K562 (cell line): ENCODE measurements at regions not wholly inside any gene's neighbourhood (a gene's known extent, or its start where the extent isn't known, plus 50 kb on each side); places are given as distances from the start of the nearest gene placed in this dataset.

Experiments
- ATAC-seq: fragments of 200-7000 bp; cut with Tn5 transposase; 3 replicates; pipeline ENCODE4 v1.9.1; 2020; ENCODE audit warnings: moderate library complexity
- BruUV-seq: library from RNA; stranded (reverse); fragments of 400-500 nt; replicated peaks from 2 replicates; lab custom pipeline; 2021; lab: Mats Ljungman, UMichigan
- CTCF ChIA-PET: fragments of 300-600 bp; formaldehyde crosslinking; extraction: SDS; loops from one replicate; lab custom pipeline; 2021; ENCODE audit warnings: low intra/inter-chr PET ratio; lab: Yijun Ruan, JAX
- POLR2A ChIA-PET: fragments of 300-600, 350-650 bp; sonication (Branson Sonifier 250); formaldehyde crosslinking; extraction: SDS; loops from one replicate; lab custom pipeline; 2021; ENCODE audit warnings: antibody characterized with exemption, inconsistent platforms; lab: Yijun Ruan, JAX
- DNase-seq, 4 experiments: peaks; one replicate each; pipeline versions ENCODE4 v3.0.0 to v3.0.0-alpha.2; 2011 to 2018; ENCODE audit warnings: low spot score in 3 of 4, mixed read lengths in 3 of 4; ENCODE audit errors: extremely low read depth in 1 of 4
- FAIRE-seq: peaks from 2 replicates; lab custom pipeline; 2011; peaks lifted over from hg19 to GRCh38; lab: Jason Lieb, UNC
- H2AFZ ChIP-seq: 2 replicates; pipeline ENCODE4 v1.6.0; 2011; ENCODE audit warnings: low read depth, low read length, control low read depth, inconsistent platforms
- H3K27ac ChIP-seq: fragments of 200-600 bp; 3 replicates; pipeline ENCODE4 v1.8.0; 2011; ENCODE audit warnings: low read depth, mild to moderate bottlenecking, control low read depth, inconsistent platforms, low read length, moderate library complexity, mixed read lengths; ENCODE audit errors: extremely low read depth
- H3K27me3 ChIP-seq, 2 experiments: fragments of 300-600 bp in 1 of 2; 2 replicates in 1 of 2; 3 replicates in 1 of 2; pipeline versions ENCODE4 v1.6.0 to v1.8.0; 2011; ENCODE audit warnings: inconsistent platforms in 2 of 2, low read length in 2 of 2, mild to moderate bottlenecking in 1 of 2, mixed read lengths in 1 of 2, moderate library complexity in 1 of 2; ENCODE audit not compliant: control insufficient read depth in 2 of 2, insufficient read depth in 2 of 2
- H3K36me3 ChIP-seq: fragments of 300-600 bp; 3 replicates; pipeline ENCODE4 v1.8.0; 2011; ENCODE audit warnings: mild to moderate bottlenecking, low read length, inconsistent platforms; ENCODE audit not compliant: control insufficient read depth, insufficient read depth
- H3K4me1 ChIP-seq, 2 experiments: fragments of 200-600 bp in 1 of 2; replicated peaks in 1 of 2; 2 replicates in 1 of 2; 3 replicates in 1 of 2; pipeline versions ENCODE4 v1.5.1 to v1.8.0; 2011; ENCODE audit warnings: inconsistent platforms in 2 of 2, low read length in 2 of 2, mild to moderate bottlenecking in 1 of 2, mixed read lengths in 1 of 2, moderate library complexity in 1 of 2; ENCODE audit not compliant: control insufficient read depth in 2 of 2, insufficient read depth in 2 of 2
- H3K4me2 ChIP-seq: 2 replicates; pipeline ENCODE4 v1.6.1; 2011; ENCODE audit warnings: low read length, control low read depth, inconsistent platforms, mixed read lengths; ENCODE audit not compliant: insufficient read depth
- H3K4me3 ChIP-seq: fragments of 200-600 bp; sonication (generic), shearing (Covaris generic); 2 replicates; pipeline ENCODE4 v1.5.1; 2016; ENCODE audit warnings: control low read depth, inconsistent platforms
- H3K79me2 ChIP-seq: fragments of 200-600 bp; 3 replicates; pipeline ENCODE4 v1.8.0; 2011; ENCODE audit warnings: low read length, inconsistent platforms; ENCODE audit not compliant: control insufficient read depth, insufficient read depth
- H3K9ac ChIP-seq, 2 experiments: 2 replicates each; pipeline versions ENCODE4 v1.6.0 to v1.6.1; 2011; ENCODE audit warnings: low read depth in 2 of 2, low read length in 2 of 2, control low read depth in 1 of 2, inconsistent platforms in 1 of 2, mild to moderate bottlenecking in 1 of 2, mixed read lengths in 1 of 2; ENCODE audit not compliant: insufficient read depth in 1 of 2
- H3K9me1 ChIP-seq: one replicate; pipeline ENCODE4 v1.6.0; 2011; ENCODE audit warnings: inconsistent platforms, mild to moderate bottlenecking, low read length, moderate library complexity; ENCODE audit not compliant: control insufficient read depth, insufficient read depth
- H3K9me3 ChIP-seq: replicated peaks from 2 replicates; pipeline ENCODE4 v1.5.1; 2011; ENCODE audit warnings: low read depth, low read length, inconsistent platforms; ENCODE audit not compliant: control insufficient read depth, insufficient read depth
- H4K20me1 ChIP-seq: replicated peaks from 2 replicates; pipeline ENCODE4 v1.6.1; 2011; ENCODE audit warnings: low read length, inconsistent platforms, mixed read lengths; ENCODE audit not compliant: control insufficient read depth, insufficient read depth
- BACH1 ChIP-seq: fragments of 200-800 bp; sonication (Bioruptor generic); IDR thresholded peaks from 2 replicates; pipeline ENCODE4 v1.6.1; 2016; ENCODE audit warnings: missing genetic modification characterization, missing compliant biosample characterization
- ELF4 ChIP-seq: fragments of 450-650 bp; formaldehyde crosslinking; IDR thresholded peaks from 2 replicates; pipeline ENCODE4 v1.4.0; 2022; ENCODE audit warnings: missing genetic modification characterization
- MTA2 ChIP-seq: fragments of 450-650 bp; IDR thresholded peaks from 2 replicates; pipeline ENCODE4 v1.6.1; 2016; ENCODE audit warnings: low read depth
- MTF1 ChIP-seq: fragments of 250-450 bp; sonication (Bioruptor Pico); IDR thresholded peaks from 2 replicates; pipeline ENCODE4 v1.9.0; 2021; ENCODE audit warnings: moderate library complexity, mild to moderate bottlenecking, inconsistent platforms, borderline replicate concordance
- PHF21A ChIP-seq: fragments of 450-650 bp; IDR thresholded peaks from 2 replicates; pipeline ENCODE4 v1.6.1; 2017; ENCODE audit warnings: low read depth, borderline replicate concordance
- POLR3G ChIP-seq: IDR thresholded peaks from 2 replicates; pipeline ENCODE4 v1.6.1; 2011; ENCODE audit not compliant: insufficient read length, insufficient replicate concordance; ENCODE audit errors: extremely low read depth
- RAD51 ChIP-seq: fragments of 450-650 bp; IDR thresholded peaks from 2 replicates; pipeline ENCODE4 v1.7.1; 2016; ENCODE audit warnings: low read depth, mild to moderate bottlenecking, borderline replicate concordance
- RCOR1 ChIP-seq, 2 experiments: IDR thresholded peaks; 2 replicates each; pipeline ENCODE4 v1.6.1; 2012; ENCODE audit warnings: low read depth in 2 of 2, low read length in 2 of 2, borderline replicate concordance in 1 of 2, improper control_type of control experiment in 1 of 2
- SMARCA4 ChIP-seq: fragments of 450-650 bp; IDR thresholded peaks from 2 replicates; pipeline ENCODE4 v1.6.1; 2016
- SP2 ChIP-seq: IDR thresholded peaks from 2 replicates; pipeline ENCODE4 v1.6.1; 2011; ENCODE audit warnings: mild to moderate bottlenecking, low read depth, low read length, moderate library complexity; ENCODE audit not compliant: poor library complexity, severe bottlenecking; ENCODE audit errors: extremely low read depth
- SRSF3 ChIP-seq: fragments of 200-400 bp; formaldehyde crosslinking; IDR thresholded peaks from 2 replicates; pipeline ENCODE4 v1.6.1; 2016; ENCODE audit warnings: mild to moderate bottlenecking, low read length, moderate library complexity; ENCODE audit not compliant: insufficient read depth
- STAT5A ChIP-seq: IDR thresholded peaks from 2 replicates; pipeline ENCODE4 v1.6.1; 2012; ENCODE audit warnings: low read length, inconsistent platforms, borderline replicate concordance
- ZBTB11 ChIP-seq, 3 experiments: fragments of 200-800 bp in 1 of 3; fragments of 250-450 bp in 1 of 3; fragments of 450-650 bp in 1 of 3; sonication (Bioruptor Pico) in 1 of 3; sonication (Bioruptor generic) in 1 of 3; formaldehyde crosslinking in 1 of 3; IDR thresholded peaks; 2 replicates each; pipeline versions ENCODE4 v1.6.1 to v1.8.0; 2016 to 2022; ENCODE audit warnings: mild to moderate bottlenecking in 2 of 3, missing genetic modification characterization in 2 of 3, missing compliant biosample characterization in 1 of 3, moderate library complexity in 1 of 3
- ZNF668 ChIP-seq: fragments of 250-450 bp; sonication (Bioruptor Pico); IDR thresholded peaks from 2 replicates; pipeline ENCODE4 v1.8.0; 2022; ENCODE audit warnings: mild to moderate bottlenecking, inconsistent platforms
- WGBS: fragments of 100-300 bp; shearing (Covaris generic); methylation state at CpG from one replicate; pipeline ENCODE4 v1.1.6; 2016; ENCODE audit warnings: low coverage, mixed read lengths; ENCODE audit not compliant: insufficient coverage; ENCODE audit errors: missing lambda C conversion rate; 5-methylcytosine and 5-hydroxymethylcytosine counted together
- in situ Hi-C: fragments of 300-500 bp; cut with MboI; formaldehyde crosslinking; loops from 4 replicates; pipeline ENCODE4 v1.15.0; 2018; ENCODE audit warnings: inconsistent platforms, mixed read lengths
- intact Hi-C: fragments of 100-400 bp; cut with micrococcal nuclease; formaldehyde crosslinking; loops from 2 replicates; pipeline ENCODE4 v1.14.2; 2022
- TF ChIP-seq, protein P1 (sequence below): sonication (generic); formaldehyde crosslinking; IDR thresholded peaks from 2 replicates; pipeline ENCODE4 v1.8.1; 2023; ENCODE audit warnings: mild to moderate bottlenecking, missing genetic modification reagents, moderate library complexity
- TF ChIP-seq, protein P2 (sequence below), 2 experiments: fragments of 450-650 bp in 1 of 2; IDR thresholded peaks; 2 replicates each; pipeline ENCODE4 v1.6.1; 2011 to 2017; ENCODE audit warnings: low read depth in 2 of 2, antibody characterized with exemption in 1 of 2, borderline replicate concordance in 1 of 2, low read length in 1 of 2, mild to moderate bottlenecking in 1 of 2, mixed read lengths in 1 of 2; ENCODE audit not compliant: control insufficient read depth in 1 of 2

GRCh38 chr16:51834133-51834532 is 683.1 kb upstream of the SALL1 start:
- no TSS peak for BruUV-seq
- Histone ChIP-seq H3K27ac (no peak overlapping the region), H4K20me1 (no peaks in the 10 kb centered on the region), H3K9me3 (no peaks in the 10 kb centered on the region), H3K79me2 (no peaks in the 10 kb centered on the region), H2AFZ (no peak overlapping the region), H3K4me2 (no peak overlapping the region), H3K9me1 (no peaks in the 10 kb centered on the region), H3K9ac (no peak overlapping the region), H3K4me3 (no peak overlapping the region), H3K36me3 (no peaks in the 10 kb centered on the region), H3K27me3 (no peaks in the 10 kb centered on the region), H3K4me1 (no peaks in the 10 kb centered on the region)
- DNase-seq, result no peak
- intact Hi-C loops (no loop called here), in situ Hi-C loops (no loop called here)
- ChIA-PET CTCF (no interaction called here), POLR2A (no interaction called here)
- ATAC-seq, result no peak
- FAIRE-seq, result no peak
- under 1% methylated on average over 10 of the region's 10 CpGs for WGBS
- no peak for TF ChIP-seq RAD51
- TF ChIP-seq POLR3G, result no peak
- no peak for TF ChIP-seq SMARCA4
- no peak for TF ChIP-seq ELF4
- TF ChIP-seq, protein P1, sequence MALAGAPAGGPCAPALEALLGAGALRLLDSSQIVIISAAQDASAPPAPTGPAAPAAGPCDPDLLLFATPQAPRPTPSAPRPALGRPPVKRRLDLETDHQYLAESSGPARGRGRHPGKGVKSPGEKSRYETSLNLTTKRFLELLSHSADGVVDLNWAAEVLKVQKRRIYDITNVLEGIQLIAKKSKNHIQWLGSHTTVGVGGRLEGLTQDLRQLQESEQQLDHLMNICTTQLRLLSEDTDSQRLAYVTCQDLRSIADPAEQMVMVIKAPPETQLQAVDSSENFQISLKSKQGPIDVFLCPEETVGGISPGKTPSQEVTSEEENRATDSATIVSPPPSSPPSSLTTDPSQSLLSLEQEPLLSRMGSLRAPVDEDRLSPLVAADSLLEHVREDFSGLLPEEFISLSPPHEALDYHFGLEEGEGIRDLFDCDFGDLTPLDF, result no peak
- no peak for TF ChIP-seq ZBTB11 (CRISPR knock-in tag; IDR thresholded peaks at IDR 0.05)
- no peak for TF ChIP-seq BACH1 (tag)
- TF ChIP-seq PHF21A, result no peak
- no peak for TF ChIP-seq STAT5A
- no peak for TF ChIP-seq MTA2
- TF ChIP-seq SP2, result no peak
- TF ChIP-seq MTF1, result no peak
- no peak for TF ChIP-seq ZNF668
- no peak for TF ChIP-seq SRSF3
- TF ChIP-seq RCOR1 (IDR thresholded peaks at IDR 0.05; ENCODE audit: borderline replicate concordance in 1 of 2, low read depth in 2 of 2, low read length in 2 of 2), result no peak
- TF ChIP-seq, protein P2, sequence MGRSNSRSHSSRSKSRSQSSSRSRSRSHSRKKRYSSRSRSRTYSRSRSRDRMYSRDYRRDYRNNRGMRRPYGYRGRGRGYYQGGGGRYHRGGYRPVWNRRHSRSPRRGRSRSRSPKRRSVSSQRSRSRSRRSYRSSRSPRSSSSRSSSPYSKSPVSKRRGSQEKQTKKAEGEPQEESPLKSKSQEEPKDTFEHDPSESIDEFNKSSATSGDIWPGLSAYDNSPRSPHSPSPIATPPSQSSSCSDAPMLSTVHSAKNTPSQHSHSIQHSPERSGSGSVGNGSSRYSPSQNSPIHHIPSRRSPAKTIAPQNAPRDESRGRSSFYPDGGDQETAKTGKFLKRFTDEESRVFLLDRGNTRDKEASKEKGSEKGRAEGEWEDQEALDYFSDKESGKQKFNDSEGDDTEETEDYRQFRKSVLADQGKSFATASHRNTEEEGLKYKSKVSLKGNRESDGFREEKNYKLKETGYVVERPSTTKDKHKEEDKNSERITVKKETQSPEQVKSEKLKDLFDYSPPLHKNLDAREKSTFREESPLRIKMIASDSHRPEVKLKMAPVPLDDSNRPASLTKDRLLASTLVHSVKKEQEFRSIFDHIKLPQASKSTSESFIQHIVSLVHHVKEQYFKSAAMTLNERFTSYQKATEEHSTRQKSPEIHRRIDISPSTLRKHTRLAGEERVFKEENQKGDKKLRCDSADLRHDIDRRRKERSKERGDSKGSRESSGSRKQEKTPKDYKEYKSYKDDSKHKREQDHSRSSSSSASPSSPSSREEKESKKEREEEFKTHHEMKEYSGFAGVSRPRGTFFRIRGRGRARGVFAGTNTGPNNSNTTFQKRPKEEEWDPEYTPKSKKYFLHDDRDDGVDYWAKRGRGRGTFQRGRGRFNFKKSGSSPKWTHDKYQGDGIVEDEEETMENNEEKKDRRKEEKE (IDR thresholded peaks at IDR 0.05; ENCODE audit: borderline replicate concordance in 1 of 2, control insufficient read depth in 1 of 2, low read depth in 2 of 2, low read length in 1 of 2), result no peak
